ENCODE measurements at regions not wholly inside any gene's neighbourhood (a gene's known extent, or its start where the extent isn't known, plus 50 kb on each side); places are given as distances from the start of the nearest gene placed in this dataset.

GRCh38 chr16:79444572-79444971 is 156.0 kb downstream of the MAF start:
- TF ChIP-seq GATA2 (IDR thresholded peaks at IDR 0.05; ENCODE audit: low read depth, low read length) (no peak), GATA3 (IDR thresholded peaks at IDR 0.05; ENCODE audit: low read depth, low read length) (no peak)

- TF ChIP-seq GATA3 (IDR thresholded peaks at IDR 0.05; ENCODE audit: low read depth, low read length) (no peak), GATA2 (IDR thresholded peaks at IDR 0.05; ENCODE audit: low read depth, low read length) (no peak)
Measured at GRCh38 chr16:79439901-79440300, 160.6 kb downstream of the MAF start.

- TF ChIP-seq GATA3 (IDR thresholded peaks at IDR 0.05; ENCODE audit: low read depth, low read length) (no peak), GATA2 (IDR thresholded peaks at IDR 0.05; ENCODE audit: low read depth, low read length) (no peak)
Measured at GRCh38 chr16:79437764-79438751, 162.5 kb downstream of the MAF start.

- no peak for TF ChIP-seq GATA2 (IDR thresholded peaks at IDR 0.05; ENCODE audit: low read depth, low read length)
Measured at GRCh38 chr16:79436885-79437284, 163.7 kb downstream of the MAF start.

- TF ChIP-seq GATA3 (IDR thresholded peaks at IDR 0.05; ENCODE audit: low read depth, low read length) (no peak), GATA2 (IDR thresholded peaks at IDR 0.05; ENCODE audit: low read depth, low read length) (no peak)
Measured at GRCh38 chr16:79434771-79435170, 165.8 kb downstream of the MAF start.

GRCh38 chr16:79434092-79434491 is 166.4 kb downstream of the MAF start:
- TF ChIP-seq GATA2 (IDR thresholded peaks at IDR 0.05; ENCODE audit: low read depth, low read length) (no peak), GATA3 (IDR thresholded peaks at IDR 0.05; ENCODE audit: low read depth, low read length) (no peak)

GRCh38 chr16:79431923-79432322 is 168.6 kb downstream of the MAF start:
- TF ChIP-seq GATA3 (IDR thresholded peaks at IDR 0.05; ENCODE audit: low read depth, low read length) (no peak), GATA2 (IDR thresholded peaks at IDR 0.05; ENCODE audit: low read depth, low read length) (no peak)

GRCh38 chr16:79430191-79430678 is 170.3 kb downstream of the MAF start:
- no peak for TF ChIP-seq GATA2 (IDR thresholded peaks at IDR 0.05; ENCODE audit: low read depth, low read length)
- no peak for TF ChIP-seq GATA3 (IDR thresholded peaks at IDR 0.05; ENCODE audit: low read depth, low read length)

- TF ChIP-seq GATA3 (IDR thresholded peaks at IDR 0.05; ENCODE audit: low read depth, low read length) (no peak), GATA2 (IDR thresholded peaks at IDR 0.05; ENCODE audit: low read depth, low read length) (no peak)
Measured at GRCh38 chr16:79429381-79430190, 171.0 kb downstream of the MAF start.

- TF ChIP-seq GATA3 (IDR thresholded peaks at IDR 0.05; ENCODE audit: low read depth, low read length) (no peak), GATA2 (IDR thresholded peaks at IDR 0.05; ENCODE audit: low read depth, low read length) (no peak)
Measured at GRCh38 chr16:79426663-79427062, 173.9 kb downstream of the MAF start.

- no peak for TF ChIP-seq GATA3 (IDR thresholded peaks at IDR 0.05; ENCODE audit: low read depth, low read length)
- TF ChIP-seq GATA2 (IDR thresholded peaks at IDR 0.05; ENCODE audit: low read depth, low read length): no peak
Measured at GRCh38 chr16:79422064-79422463, 178.5 kb downstream of the MAF start.

GRCh38 chr16:79421126-79421525 is 179.4 kb downstream of the MAF start:
- TF ChIP-seq GATA3 (IDR thresholded peaks at IDR 0.05; ENCODE audit: low read depth, low read length) (no peak), GATA2 (IDR thresholded peaks at IDR 0.05; ENCODE audit: low read depth, low read length) (no peak)

- TF ChIP-seq GATA3 (IDR thresholded peaks at IDR 0.05; ENCODE audit: low read depth, low read length): no peak
- no peak for TF ChIP-seq GATA2 (IDR thresholded peaks at IDR 0.05; ENCODE audit: low read depth, low read length)
Measured at GRCh38 chr16:79420493-79420892, 180.0 kb downstream of the MAF start.

GRCh38 chr16:79419148-79419547 is 181.4 kb downstream of the MAF start:
- TF ChIP-seq GATA3 (IDR thresholded peaks at IDR 0.05; ENCODE audit: low read depth, low read length) (no peak), GATA2 (IDR thresholded peaks at IDR 0.05; ENCODE audit: low read depth, low read length) (no peak)
